Thyroid gland (tissue), 4 donors: ENCODE measurements at regions not wholly inside any gene's neighbourhood (a gene's known extent, or its start where the extent isn't known, plus 50 kb on each side); places are given as distances from the start of the nearest gene placed in this dataset.

ENCODE experiments used
- CTCF ChIP-seq, 6 experiments: fragments of 200-600 bp in 3 of 6; fragments of 450-650 bp in 3 of 6; sonication (generic) in 3 of 6; IDR thresholded peaks; one replicate each; pipeline ENCODE4 v1.5.1; 2016 to 2019; ENCODE audit warnings: antibody characterized with exemption in 6 of 6, mild to moderate bottlenecking in 2 of 6, inconsistent platforms in 1 of 6, moderate library complexity in 1 of 6
- POLR2A ChIP-seq, 2 donors: fragments of 450-650 bp; IDR thresholded peaks; one replicate each; pipeline ENCODE4 v1.6.1; 2017; ENCODE audit warnings: antibody characterized with exemption in 2 of 2, mild to moderate bottlenecking in 2 of 2, moderate library complexity in 1 of 2

GRCh38 chr6:156058356-156058755 is 602.7 kb upstream of the NOX3 start:
- TF ChIP-seq POLR2A (IDR thresholded peaks at IDR 0.05) = no peak
- TF ChIP-seq CTCF (IDR thresholded peaks at IDR 0.05) = no peak
